NCI-H774 (cell line): ENCODE measurements at regions not wholly inside any gene's neighbourhood (a gene's known extent, or its start where the extent isn't known, plus 50 kb on each side); places are given as distances from the start of the nearest gene placed in this dataset.
"Not testable (repeated sequence)": the region's sequence is repeated elsewhere in the genome, so short reads cannot be mapped to it uniquely, and the experiment has no call there.

Experiments
- DNase-seq: peaks from one replicate; lab custom pipeline; 2025; lab: John Stamatoyannopoulos, UW

GRCh38 chrX:117483950-117484349 is 632.7 kb downstream of the KLHL13 start:
- no peak for DNase-seq

DNA sequence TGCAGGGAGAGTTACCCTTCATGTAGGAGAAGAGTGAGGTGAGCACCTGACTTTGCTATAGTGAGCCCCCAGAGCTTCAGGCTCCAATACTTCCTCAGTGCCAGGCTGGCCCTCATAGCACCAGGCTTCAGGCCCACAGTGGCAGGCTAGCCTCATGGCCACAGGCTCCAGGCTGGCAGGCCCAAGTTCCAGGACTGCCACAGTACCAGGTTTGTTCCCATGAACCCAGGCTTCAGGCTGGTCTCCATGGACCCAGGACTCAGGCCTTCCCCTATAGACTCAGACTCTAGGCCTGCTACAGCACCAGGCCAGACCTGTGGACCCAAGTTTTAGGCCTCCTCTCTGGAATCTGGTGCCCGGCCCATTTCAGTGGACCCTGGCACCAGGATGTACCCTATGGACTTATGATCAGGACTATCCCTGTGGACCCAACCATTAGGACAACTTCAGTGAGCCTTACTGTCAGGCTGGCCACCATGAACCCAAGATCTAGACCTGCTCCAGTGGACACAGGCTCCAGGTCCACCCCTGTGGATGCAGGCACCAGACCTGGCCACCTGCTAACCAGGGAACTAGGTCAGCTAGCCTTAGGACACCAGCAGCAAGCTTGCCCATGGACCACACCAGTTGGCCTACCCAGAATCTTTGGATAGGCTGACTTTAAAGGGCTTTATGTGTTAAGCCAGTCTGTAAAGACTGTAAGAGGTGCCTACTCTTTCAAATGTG is 658.2 kb downstream of the KLHL13 start:
- DNase-seq: no peak

- no peak for DNase-seq
These were observed 660.8 kb downstream of the KLHL13 start for GRCh38 chrX:117455787-117456186.

DNA sequence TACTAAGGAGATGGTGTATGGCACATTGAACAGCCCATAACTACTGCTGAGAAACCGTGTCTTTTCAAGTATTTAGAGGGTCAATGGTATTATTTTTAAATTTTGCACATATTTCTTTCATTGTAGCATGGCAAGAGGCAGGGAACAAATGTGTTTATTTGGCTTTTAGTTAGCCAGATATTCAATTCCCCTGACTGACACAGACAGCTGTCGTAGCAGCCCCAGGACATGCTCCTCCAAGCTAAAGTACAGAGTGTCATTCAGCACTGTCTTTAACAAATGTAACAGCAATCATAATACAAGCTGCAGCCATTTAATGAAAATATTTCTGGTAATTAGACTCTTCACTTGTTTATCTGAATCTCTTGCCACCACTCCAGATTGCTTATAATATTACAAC is 687.1 kb downstream of the KLHL13 start:
- no peak for DNase-seq

DNA sequence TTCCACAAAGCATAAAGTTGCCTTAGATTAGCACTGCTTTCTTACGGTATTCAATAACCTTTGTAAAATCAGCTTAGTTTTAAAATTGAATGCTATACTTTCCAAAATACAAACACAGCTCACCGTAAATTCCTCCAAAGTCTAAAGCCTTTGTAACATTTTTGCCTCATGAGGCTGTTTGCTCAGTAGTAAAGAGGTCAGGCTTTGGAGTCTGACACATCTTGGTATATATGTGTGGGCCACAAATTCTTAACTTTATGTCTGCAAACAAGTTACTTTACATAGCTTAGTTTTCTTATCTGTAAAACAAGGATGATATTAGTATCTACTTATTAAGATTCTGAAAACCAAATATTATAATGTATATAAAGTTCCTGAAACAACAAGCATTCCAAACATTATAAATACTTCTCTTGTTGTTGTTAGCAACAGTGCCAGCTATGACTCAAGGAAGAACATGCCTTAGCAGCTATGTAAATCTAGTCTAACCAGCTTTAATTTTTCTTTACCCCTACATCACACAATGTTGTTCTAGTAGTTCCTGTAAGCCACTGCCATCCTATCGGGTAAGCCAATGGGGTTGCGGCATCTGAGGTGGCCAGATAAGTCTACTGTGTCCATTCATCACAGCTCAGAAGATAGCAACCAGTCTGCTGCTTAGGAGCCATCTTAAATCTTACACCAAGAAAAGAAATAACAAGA is 709.0 kb downstream of the KLHL13 start:
- DNase-seq: no peak

- no peak for DNase-seq
These were observed 715.8 kb downstream of the KLHL13 start for GRCh38 chrX:117400839-117401238.

DNA sequence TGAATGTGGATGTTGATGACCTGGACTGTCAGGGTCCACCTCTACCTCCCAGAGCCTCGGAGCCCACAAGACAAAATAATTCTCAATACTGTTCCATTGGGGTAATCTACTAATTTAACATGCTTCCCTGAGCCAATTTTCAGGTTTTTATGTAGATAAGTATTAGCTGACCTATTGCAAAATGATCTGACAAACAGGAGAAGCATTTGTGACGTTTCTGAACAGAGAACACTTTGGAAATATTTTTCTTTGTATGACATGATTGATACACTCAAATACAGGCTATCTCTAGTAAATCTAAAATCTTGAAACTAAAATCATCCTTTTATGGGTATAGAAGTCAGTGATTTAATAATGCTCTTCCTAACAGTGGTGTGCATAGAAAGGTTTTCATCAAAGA is 716.6 kb downstream of the KLHL13 start:
- DNase-seq: no peak

GRCh38 chrX:117397844-117398243 is 718.8 kb downstream of the KLHL13 start:
- no peak for DNase-seq

GRCh38 chrX:117394506-117395070 is 722.0 kb downstream of the KLHL13 start:
- not testable (repeated sequence) for DNase-seq

DNA sequence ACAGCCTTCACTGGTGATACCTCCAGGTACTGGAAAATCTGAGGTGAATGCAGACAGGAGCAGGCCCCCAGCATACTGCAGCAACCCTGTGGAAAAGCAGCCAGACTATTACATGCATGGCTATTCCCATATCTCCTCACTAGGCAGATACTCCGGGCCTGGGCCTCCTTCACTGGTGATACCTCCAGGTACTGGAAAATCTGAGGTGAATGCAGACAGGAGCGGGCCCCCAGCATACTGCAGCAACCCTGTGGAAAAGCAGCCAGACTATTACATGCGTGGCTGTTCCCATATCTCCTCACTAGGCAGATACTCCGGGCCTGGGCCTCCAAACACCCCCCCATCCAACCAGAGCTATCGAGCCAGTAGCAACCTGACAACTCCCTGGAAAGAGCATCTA is 724.2 kb downstream of the KLHL13 start:
- not testable (repeated sequence) for DNase-seq

DNA sequence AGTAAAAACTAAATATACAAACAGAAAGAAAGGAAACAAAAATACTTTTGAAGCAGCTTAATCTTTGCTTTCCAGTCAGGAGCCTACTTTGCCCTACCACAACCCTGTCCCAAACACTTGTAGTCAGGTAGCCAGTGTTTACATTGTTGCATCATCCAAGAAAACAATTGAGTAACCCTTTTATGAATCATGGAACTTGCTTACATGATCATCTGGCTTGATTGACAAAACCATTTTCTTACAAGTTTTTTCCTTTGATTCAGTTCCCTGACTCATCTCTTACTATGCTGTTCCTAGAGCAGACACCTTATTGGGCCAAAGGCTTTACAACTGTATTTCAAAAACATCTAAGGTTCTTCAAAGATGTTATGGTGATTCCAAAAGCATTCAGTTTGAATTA is 740.1 kb downstream of the KLHL13 start:
- DNase-seq: no peak

DNA sequence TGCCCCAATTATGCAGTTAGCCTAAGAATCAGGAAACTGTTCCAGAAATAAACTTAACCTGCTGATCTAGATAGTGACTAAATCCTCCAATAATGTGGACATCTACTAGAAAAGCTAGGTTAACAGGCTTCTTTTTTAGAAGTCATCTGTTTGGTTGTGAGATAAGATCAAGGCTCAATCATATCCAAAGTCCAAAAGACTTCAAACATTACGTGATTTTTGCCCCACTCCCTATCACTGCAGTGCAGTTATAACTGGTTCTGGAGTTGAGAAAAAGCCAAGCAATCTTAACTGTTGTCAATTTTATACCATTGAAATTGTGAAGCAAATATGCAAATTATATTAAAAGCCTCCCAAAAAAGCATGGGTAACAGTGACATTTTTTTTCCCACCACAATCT is 781.4 kb downstream of the KLHL13 start:
- DNase-seq: no peak

DNA sequence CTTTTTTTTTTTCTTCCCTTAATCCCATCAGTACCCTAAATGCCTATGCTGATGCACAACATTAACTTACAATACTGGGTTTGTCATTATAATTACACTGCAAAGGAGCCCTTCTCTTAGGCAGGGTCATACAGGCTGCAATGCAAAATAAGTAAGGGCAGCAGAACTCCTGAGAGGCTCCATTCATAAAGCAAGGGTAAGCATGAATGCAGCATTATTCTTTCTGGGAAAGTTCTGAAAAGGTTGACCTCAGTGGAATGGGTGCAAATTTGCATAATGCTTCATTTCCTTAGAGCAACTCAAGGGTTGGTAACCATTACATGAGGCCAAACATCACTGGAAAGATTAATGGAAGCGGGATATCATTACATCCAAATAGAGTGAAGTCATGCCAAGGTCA is 789.2 kb downstream of the KLHL13 start:
- DNase-seq: no peak

DNA sequence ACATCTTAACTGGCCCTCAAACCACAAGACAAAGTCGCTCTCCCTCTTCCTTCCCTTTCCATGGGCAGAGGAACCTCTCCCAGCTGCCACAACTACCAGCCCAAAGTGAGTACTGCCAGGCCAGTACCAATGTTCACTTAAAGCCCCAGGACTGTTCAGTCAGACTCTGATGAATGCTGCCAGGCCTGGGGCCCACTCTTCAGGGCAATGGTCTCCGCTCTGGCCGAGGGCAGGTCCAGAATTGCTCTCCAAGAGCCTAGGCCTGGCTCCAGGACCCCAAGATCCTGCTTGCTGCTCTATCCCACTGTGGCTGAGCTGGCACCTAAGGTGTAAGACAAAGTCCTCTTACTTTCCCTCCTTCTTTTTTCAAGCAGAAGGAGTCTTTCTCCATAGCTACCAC is 790.9 kb downstream of the KLHL13 start:
- DNase-seq: no peak

GRCh38 chrX:117305168-117305766 is 811.3 kb downstream of the KLHL13 start:
- no peak for DNase-seq

- DNase-seq: no peak
These were observed 815.5 kb downstream of the KLHL13 start for GRCh38 chrX:117301086-117301485.

DNA sequence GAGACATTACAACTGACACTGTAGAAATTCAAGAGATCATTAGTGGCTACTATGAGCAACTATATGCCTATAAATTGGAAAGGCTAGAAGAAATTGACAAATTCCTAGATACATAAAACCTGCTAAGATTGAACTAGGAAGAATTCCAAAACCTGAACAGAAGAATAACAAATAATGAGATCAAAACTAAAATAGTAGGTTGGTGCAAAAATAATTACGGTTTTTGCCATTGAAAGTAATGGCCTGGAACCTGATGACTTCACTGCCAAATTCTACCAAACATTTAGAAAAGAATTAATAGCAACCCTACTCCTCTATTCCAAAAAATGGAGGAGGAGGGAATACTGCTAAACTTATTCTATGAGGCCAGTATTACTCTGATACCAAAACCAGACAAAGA is 824.9 kb downstream of the KLHL13 start:
- DNase-seq: no peak

DNA sequence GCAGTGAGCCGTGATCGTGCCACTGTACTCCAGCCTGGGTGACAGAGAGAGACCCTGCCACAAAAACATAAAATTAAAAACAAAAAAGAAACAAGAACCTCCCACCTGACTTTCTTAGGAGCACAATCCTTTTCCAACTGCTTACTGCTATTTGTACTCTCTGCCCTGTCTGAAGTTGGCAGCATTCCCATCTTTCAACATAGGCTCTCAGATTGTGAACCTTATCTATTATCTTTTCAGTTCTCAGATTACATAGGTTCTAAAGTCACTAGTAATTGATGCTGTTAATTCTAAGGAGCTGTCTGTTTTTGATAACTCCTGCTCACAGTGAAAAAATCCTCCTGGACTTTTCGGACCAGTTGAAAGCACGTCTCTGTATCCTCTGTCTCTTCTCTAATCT is 812.2 kb upstream of the CT83 start:
- DNase-seq: no peak
